Stimulated activated CD8-positive, alpha-beta memory T cell treated with anti-CD3 and anti-CD28 coated beads, Interleukin-15, amount 100 ng/mL, for 4 hours (primary cell): ENCODE measurements at regions not wholly inside any gene's neighbourhood (a gene's known extent, or its start where the extent isn't known, plus 50 kb on each side); places are given as distances from the start of the nearest gene placed in this dataset.

Experiments used
- DNase-seq, 2 donors: peaks; one replicate each; pipeline ENCODE4 v3.0.0-alpha.2; 2020; ENCODE audit warnings: low read depth in 2 of 2

GRCh38 chr1:38217316-38217715 is 170.7 kb upstream of the POU3F1 start:
- no peak for DNase-seq

GRCh38 chr1:38213646-38214434 is 167.2 kb upstream of the POU3F1 start:
- no peak for DNase-seq

- no peak for DNase-seq
Measured at GRCh38 chr1:38210895-38211177, 164.2 kb upstream of the POU3F1 start.

GRCh38 chr1:38210021-38210894 is 163.7 kb upstream of the POU3F1 start:
- no peak for DNase-seq

GRCh38 chr1:38208716-38209632 is 162.4 kb upstream of the POU3F1 start:
- no peak for DNase-seq

- DNase-seq: no peak
Measured at GRCh38 chr1:38207906-38208305, 161.3 kb upstream of the POU3F1 start.

- DNase-seq: no peak
Measured at GRCh38 chr1:38207275-38207674, 160.7 kb upstream of the POU3F1 start.

- DNase-seq: no peak
Measured at GRCh38 chr1:38204698-38205097, 158.1 kb upstream of the POU3F1 start.

- DNase-seq: no peak
Measured at GRCh38 chr1:38203441-38203840, 156.8 kb upstream of the POU3F1 start.

GRCh38 chr1:38201431-38201830 is 154.8 kb upstream of the POU3F1 start:
- DNase-seq: no peak

- no peak for DNase-seq
Measured at GRCh38 chr1:38198621-38199020, 152.0 kb upstream of the POU3F1 start.

- DNase-seq: no peak
Measured at GRCh38 chr1:38198099-38198498, 151.5 kb upstream of the POU3F1 start.

- no peak for DNase-seq
Measured at GRCh38 chr1:38197312-38198061, 150.9 kb upstream of the POU3F1 start.

- DNase-seq: no peak
Measured at GRCh38 chr1:38194472-38194871, 147.9 kb upstream of the POU3F1 start.

- no peak for DNase-seq
Measured at GRCh38 chr1:38193040-38193439, 146.4 kb upstream of the POU3F1 start.

- DNase-seq: no peak
Measured at GRCh38 chr1:38191461-38191860, 144.9 kb upstream of the POU3F1 start.

- DNase-seq: no peak
Measured at GRCh38 chr1:38190983-38191382, 144.4 kb upstream of the POU3F1 start.

- DNase-seq: no peak
Measured at GRCh38 chr1:38187552-38187951, 141.0 kb upstream of the POU3F1 start.

- no peak for DNase-seq
Measured at GRCh38 chr1:38186566-38186965, 140.0 kb upstream of the POU3F1 start.

GRCh38 chr1:38185913-38186312 is 139.3 kb upstream of the POU3F1 start:
- DNase-seq: no peak

GRCh38 chr1:38183747-38184146 is 137.2 kb upstream of the POU3F1 start:
- DNase-seq: no peak
